IgD-negative memory B cell (primary cell): ENCODE measurements at regions not wholly inside any gene's neighbourhood (a gene's known extent, or its start where the extent isn't known, plus 50 kb on each side); places are given as distances from the start of the nearest gene placed in this dataset.
A peak's percentile ranks its signal among the peaks of the same experiment; 100 is the strongest.
"Not testable (repeated sequence)": the region's sequence is repeated elsewhere in the genome, so short reads cannot be mapped to it uniquely, and the experiment has no call there.

Experiments used
- H3K27ac Mint-ChIP-seq, 3 donors: one replicate each; pipeline ENCODE4 v1.8.0; 2020 to 2022; ENCODE audit warnings: mild to moderate bottlenecking in 3 of 3, mixed read lengths in 3 of 3, moderate library complexity in 1 of 3
- H3K27me3 Mint-ChIP-seq: one replicate; pipeline ENCODE4 v1.8.0; 2021; ENCODE audit warnings: mixed read lengths
- H3K36me3 Mint-ChIP-seq: one replicate; pipeline ENCODE4 v1.8.0; 2020; ENCODE audit warnings: mild to moderate bottlenecking, mixed read lengths
- H3K4me1 Mint-ChIP-seq, 3 donors: one replicate each; pipeline ENCODE4 v1.8.0; 2020 to 2022; ENCODE audit warnings: mixed read lengths in 3 of 3, mild to moderate bottlenecking in 1 of 3
- H3K4me3 Mint-ChIP-seq, 4 donors: one replicate each; pipeline ENCODE4 v1.8.0; 2020 to 2022; ENCODE audit warnings: mild to moderate bottlenecking in 4 of 4, mixed read lengths in 4 of 4, moderate library complexity in 3 of 4
- H3K9me3 Mint-ChIP-seq, 3 donors: one replicate each; pipeline ENCODE4 v1.8.0; 2020 to 2021; ENCODE audit warnings: mixed read lengths in 3 of 3, mild to moderate bottlenecking in 1 of 3

DNA sequence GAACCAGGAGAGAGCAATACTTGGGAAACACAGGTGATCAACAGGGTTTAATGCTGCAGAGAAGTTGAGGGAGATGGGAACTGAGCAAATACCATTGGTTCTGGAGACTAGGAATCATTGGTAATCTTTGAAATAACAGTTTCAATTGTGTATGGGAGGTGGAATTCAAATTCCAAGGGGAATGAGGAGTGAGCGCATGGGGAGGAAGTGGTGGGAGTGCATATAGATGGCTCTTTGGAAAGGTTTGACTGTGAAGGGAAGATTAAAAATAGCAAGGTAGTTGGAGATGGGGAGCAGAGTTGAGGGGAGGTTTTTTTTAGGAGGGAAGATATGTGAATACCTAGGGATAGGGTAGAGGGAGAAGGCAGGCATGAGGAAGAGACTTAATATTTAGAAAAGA is 51.1 kb upstream of the ROPN1 start:
- Mint-ChIP-seq H3K4me1 (no peaks in the 10 kb centered on the region), H3K4me3 (no peak overlapping the region), H3K9me3 (no peaks in the 10 kb centered on the region), H3K27ac (no peak overlapping the region), H3K36me3 (no peaks in the 10 kb centered on the region), H3K27me3 (peaks cover 2% of the 10 kb centered on the region)

DNA sequence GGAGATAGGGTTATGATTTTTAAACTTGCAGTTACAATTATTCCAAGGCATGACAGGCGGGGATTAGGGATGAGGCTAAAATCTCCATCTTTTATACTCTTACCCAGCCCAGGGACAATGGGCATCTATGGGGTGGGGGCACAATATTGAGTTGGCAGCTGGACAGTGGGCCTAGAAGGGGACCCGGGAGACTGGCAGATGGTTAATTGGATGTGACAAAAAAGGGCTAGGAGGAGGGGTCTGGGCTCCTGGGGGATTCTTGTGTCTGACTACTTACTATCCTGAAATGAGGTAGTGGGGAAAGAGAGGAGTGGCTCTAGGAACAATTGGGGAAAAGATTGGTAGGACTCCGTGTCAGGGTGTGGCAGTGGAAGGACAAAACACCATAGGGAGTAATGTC is 53.0 kb upstream of the ROPN1 start:
- Mint-ChIP-seq H3K4me3 (no peak overlapping the region), H3K4me1 (no peaks in the 10 kb centered on the region)

DNA sequence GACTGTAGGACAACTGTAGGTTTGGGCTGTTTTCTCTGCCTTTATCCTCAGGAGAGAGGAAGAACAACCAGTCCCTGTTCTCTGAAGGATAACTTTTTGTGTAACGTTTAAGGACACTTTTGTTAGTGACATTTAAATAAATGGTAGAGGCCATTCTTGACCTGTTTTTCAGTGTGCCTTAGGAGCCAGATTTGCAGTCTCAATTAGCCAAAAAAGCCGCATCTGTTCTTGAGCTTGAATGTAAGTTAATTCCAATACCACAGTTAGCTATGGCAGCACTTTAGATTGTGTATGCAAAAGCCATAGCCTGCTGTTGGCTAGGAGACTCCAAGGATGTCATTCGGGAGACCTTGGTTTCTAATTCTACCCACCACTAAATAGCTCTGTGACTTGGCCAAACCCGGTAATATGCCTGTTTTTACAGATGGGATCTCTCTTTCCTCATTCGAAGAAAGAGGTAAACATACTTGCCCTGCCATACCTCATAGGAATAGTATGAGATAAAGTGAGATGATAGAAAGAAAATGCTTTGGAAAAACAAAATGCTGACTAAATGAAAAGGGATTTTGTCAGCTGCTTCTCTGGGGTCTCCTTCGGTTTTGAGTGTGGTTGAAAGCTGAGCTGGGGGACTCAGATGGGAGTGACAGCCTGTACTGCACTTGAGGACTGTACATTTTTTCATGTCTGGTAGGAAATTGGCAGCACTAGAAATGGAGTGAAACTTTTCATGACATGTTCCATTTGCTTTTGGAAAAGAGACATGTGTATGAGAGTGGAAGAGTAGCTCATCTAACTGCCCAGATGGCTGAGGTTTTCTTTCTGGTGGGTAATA is 57.3 kb upstream of the ROPN1 start:
- no peaks in the 10 kb centered on the region for H3K4me1 Mint-ChIP-seq
- no peaks in the 10 kb centered on the region for H3K36me3 Mint-ChIP-seq
- no peak overlapping the region for H3K4me3 Mint-ChIP-seq
- H3K9me3 Mint-ChIP-seq: no peaks in the 10 kb centered on the region
- no peak overlapping the region for H3K27ac Mint-ChIP-seq
- H3K27me3 Mint-ChIP-seq: peaks cover 12% of the 10 kb centered on the region

More for the DNA sequence above, 53.0 kb upstream of the ROPN1 start:
- H3K27me3 Mint-ChIP-seq: peaks cover 7% of the 10 kb centered on the region
- H3K36me3 Mint-ChIP-seq: no peaks in the 10 kb centered on the region
- H3K27ac Mint-ChIP-seq: no peak overlapping the region
- no peaks in the 10 kb centered on the region for H3K9me3 Mint-ChIP-seq

DNA sequence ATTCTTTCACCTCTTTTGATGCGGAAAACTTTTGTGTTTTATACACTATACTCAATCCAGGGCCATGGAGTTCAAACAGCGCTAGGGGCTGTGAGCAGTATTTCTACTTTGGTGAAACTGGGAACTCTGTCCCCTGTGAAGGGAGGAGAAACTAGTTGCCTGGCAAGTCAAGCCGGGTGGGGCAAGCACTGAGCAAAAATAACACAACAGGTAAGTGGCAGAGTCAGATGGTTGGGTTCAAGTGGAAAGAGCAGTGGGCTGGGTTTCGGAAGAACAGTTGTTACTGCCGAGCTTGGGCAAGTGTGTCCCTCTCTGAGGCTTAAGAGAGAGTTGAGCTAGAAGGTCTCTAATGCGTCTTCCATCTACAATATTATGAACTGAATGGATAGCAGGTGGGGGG is 59.7 kb upstream of the ROPN1 start:
- Mint-ChIP-seq H3K9me3 (no peaks in the 10 kb centered on the region), H3K4me3 (no peak overlapping the region), H3K36me3 (no peaks in the 10 kb centered on the region), H3K4me1 (no peaks in the 10 kb centered on the region), H3K27ac (no peak overlapping the region), H3K27me3 (peaks cover 9% of the 10 kb centered on the region)

DNA sequence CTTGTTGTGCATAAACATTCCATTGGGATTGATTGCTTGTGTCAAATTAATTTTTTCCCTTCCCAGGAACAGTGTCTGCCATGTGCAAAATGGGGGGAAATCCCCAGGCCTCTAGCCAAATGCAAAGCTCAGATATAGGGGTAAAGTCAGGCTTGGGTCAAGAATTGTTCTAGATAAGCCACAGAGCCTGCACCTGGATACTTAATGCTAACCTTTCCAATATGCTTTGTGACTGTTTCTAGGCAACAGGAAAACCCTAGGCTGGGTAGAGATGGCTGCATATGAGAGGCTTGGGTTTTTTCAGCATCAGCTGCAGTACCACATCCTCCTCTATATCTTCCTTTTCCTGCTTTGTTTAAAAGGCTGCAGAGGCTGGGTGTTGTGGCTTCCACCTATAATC is 61.9 kb upstream of the ROPN1 start:
- Mint-ChIP-seq H3K4me3 (no peak overlapping the region), H3K27ac (no peak overlapping the region), H3K27me3 (peaks cover 15% of the 10 kb centered on the region), H3K36me3 (no peaks in the 10 kb centered on the region), H3K9me3 (peaks cover 0 to 5% (median 0%) of the 10 kb centered on the region in 3 donors), H3K4me1 (no peaks in the 10 kb centered on the region)

DNA sequence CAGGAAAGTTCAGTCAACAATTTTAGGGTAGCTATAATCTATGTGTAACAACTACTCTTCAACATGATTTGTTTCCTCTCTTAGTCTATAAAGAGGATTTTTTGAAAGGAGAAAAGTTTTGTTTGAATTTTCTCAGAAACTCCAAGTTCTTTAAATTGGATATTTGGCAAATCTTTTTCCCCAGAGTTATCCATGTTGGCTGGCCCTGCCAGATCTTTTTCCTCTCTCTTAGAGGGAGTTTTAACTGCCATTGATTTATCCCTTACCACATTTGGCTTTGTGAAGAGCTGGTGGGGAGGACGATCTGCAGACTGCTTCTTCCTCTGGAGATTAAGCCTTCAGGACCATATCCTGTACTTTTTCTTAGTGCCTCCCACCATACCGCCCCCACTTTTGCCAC is 64.9 kb upstream of the ROPN1 start:
- Mint-ChIP-seq H3K9me3 (peaks cover 0 to 5% (median 0%) of the 10 kb centered on the region in 3 donors), H3K36me3 (no peaks in the 10 kb centered on the region), H3K4me3 (no peak overlapping the region), H3K27me3 (peaks cover 5% of the 10 kb centered on the region), H3K27ac (no peak overlapping the region), H3K4me1 (no peaks in the 10 kb centered on the region)

DNA sequence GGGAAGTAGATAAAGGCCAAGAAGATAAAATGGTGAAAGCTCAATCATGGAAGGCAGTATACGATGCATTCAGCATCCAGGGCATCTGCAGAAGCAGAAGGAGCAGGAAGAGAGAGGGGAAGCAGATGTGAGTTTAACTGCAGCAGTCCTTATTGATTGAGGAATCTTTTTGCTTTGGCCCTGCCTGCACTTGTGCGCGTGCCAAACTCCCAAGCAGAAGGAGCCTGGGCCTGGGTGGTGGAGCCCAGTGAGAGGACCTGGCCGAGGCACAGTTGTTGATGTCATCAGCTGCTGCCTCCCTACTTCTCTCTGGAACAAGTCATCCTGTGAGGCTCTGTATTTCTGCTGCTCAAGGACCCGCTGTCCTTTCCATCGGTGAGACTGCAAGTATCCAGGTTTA is 65.5 kb upstream of the ROPN1 start:
- no peak overlapping the region for H3K4me3 Mint-ChIP-seq
- peaks cover 5% of the 10 kb centered on the region for H3K27me3 Mint-ChIP-seq
- no peaks in the 10 kb centered on the region for H3K4me1 Mint-ChIP-seq
- H3K9me3 Mint-ChIP-seq: peaks cover 0 to 5% (median 0%) of the 10 kb centered on the region in 3 donors
- no peak overlapping the region for H3K27ac Mint-ChIP-seq
- no peaks in the 10 kb centered on the region for H3K36me3 Mint-ChIP-seq

DNA sequence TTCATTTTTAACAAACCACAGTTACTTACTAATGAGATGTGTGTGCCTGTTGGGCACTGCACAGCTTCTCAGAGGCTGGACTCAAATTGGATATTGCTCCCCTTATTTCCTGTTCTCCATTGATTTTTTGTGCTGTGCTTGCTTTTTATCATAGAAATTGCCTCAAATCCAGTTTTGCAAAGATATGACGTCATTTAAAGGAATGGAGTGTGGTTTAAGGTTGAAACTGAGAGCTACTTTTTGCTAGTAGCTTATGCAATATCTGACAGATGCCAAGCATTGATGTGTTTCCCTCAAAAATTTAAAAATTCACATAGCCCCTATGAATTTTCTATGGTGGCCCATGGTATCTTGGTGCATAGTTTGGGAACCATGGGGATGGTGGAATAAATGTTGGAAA is 67.7 kb upstream of the ROPN1 start:
- H3K4me3 Mint-ChIP-seq: no peak overlapping the region
- H3K27ac Mint-ChIP-seq: no peak overlapping the region
- H3K36me3 Mint-ChIP-seq: no peaks in the 10 kb centered on the region

DNA sequence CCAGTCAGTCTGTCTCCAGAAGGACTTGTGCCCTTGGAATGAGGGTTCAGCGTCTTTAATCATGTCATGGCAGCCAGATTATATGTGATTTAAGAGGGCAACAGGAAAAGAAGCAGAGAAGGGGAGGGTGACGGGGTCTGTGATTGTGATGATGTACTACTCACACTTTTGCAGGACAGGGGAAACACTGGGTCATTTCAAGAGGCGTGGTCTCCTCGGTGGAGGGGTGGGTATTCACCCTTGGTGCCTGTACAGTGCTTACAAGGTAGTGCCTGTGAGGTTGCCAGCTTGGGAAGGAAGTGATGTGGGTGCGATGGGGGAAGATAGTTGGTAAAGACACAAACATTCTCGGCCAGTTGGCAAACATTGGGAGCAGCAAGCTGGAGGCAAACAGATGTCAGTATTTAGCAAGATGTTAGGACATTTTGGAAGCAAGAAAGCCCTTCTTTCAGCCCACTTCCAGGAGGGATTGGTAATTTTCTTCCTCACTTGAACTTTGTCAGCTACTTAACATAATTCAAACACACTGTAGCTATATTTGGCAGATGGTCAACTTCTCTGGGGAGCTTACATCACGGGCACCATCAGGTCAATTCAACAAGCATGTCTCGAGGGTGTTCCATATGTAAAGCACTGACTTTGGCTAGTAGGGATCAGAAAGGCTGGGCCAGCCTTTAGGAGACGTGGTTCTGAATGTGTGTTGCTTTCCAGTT is 71.4 kb upstream of the ROPN1 start:
- Mint-ChIP-seq H3K36me3 (peaks cover 2% of the 10 kb centered on the region), H3K27ac (no peak overlapping the region), H3K4me3 (no peak overlapping the region), H3K9me3 (no peaks in the 10 kb centered on the region), H3K4me1 (no peaks in the 10 kb centered on the region), H3K27me3 (peaks cover 3% of the 10 kb centered on the region)

More for the DNA sequence above, 67.7 kb upstream of the ROPN1 start:
- peaks cover 0 to 5% (median 0%) of the 10 kb centered on the region in 3 donors for H3K9me3 Mint-ChIP-seq
- peaks cover 6% of the 10 kb centered on the region for H3K27me3 Mint-ChIP-seq
- H3K4me1 Mint-ChIP-seq: no peaks in the 10 kb centered on the region

DNA sequence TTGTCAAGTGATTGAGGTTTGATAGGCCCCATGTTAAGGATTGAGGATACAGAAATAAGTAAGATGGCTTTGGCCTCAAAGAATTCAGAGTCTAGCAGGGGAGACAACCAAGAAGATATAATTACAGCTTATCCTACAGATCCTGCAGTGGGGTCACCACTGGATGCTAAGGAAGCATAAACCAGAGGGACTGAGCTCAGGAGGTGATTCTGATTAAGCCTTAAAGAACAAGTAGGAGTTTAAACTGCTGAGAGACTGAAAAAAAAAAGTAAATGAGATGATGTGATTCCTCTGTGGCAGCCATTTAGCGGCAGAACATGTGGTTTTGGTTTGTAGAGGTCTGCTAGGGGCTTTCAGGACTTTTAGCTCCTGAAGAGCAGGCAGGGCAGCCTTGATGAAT is 72.1 kb upstream of the ROPN1 start:
- Mint-ChIP-seq H3K4me3 (no peak overlapping the region), H3K4me1 (no peaks in the 10 kb centered on the region), H3K27ac (no peak overlapping the region), H3K9me3 (no peaks in the 10 kb centered on the region), H3K27me3 (peaks cover 1% of the 10 kb centered on the region), H3K36me3 (peaks cover 3% of the 10 kb centered on the region)

DNA sequence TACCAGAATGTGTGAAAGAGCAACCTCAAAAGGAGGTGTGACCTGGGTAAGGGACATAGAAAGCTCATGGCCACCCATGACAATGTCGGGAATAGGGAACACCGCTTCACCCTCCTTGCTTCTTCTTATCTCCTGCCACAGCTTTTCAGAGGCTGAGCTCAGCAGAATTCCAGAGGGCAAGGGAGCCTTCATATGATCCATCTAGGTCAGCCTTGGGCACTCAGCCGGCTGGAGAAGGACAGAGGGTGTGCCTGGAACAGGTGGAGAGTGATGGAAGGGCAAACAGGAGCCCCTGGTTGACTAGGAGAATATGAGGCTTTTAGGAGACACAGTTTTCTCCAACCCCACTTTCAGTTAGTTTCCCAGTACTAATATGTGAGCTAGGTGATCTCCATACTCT is 74.6 kb upstream of the ROPN1 start:
- not testable (repeated sequence) for H3K4me3 Mint-ChIP-seq, H3K36me3 Mint-ChIP-seq, H3K27me3 Mint-ChIP-seq, H3K4me1 Mint-ChIP-seq, H3K27ac Mint-ChIP-seq, H3K9me3 Mint-ChIP-seq

DNA sequence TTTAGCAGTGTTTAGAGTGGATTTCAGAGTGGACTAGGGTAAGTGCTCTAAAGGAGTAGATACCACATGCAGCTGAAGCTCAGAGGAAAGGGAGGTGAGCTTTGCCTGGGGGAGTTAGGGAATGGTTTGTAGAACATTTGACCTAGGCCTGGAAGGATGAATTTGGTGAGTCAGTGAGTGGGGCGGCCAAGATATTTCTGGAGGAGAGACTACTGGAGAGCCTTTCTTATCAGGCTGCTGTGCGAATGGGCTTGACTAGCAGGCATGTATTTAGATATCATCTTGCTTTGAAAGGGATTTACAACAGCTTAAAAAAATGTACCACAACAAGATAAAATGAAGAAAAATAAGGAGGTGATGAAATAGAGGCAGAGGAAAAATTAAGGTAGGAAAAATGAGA is 77.8 kb upstream of the ROPN1 start:
- not testable (repeated sequence) for H3K4me3 Mint-ChIP-seq, H3K36me3 Mint-ChIP-seq, H3K9me3 Mint-ChIP-seq, H3K4me1 Mint-ChIP-seq, H3K27me3 Mint-ChIP-seq
- H3K27ac Mint-ChIP-seq: peak overlapping the region in 1 of 3 donors; percentile 20

DNA sequence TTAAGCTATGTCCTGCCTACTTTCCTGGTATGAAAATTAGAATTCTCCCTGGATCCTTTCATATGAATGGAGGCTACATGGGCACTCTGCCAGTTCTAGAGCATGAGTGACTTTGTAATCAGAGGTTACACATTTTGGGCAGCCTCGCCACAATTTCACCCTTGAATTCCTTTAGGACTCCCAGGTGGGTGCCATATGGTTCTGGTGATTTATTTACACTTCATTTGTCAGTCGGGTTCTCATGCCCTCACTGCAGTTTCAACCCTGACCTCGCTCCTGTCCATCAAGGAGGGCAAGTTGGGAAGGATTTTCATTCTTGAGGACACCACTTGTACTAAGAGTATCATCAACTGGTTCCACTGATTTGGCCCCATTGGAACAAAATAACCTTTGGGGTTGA is 83.2 kb upstream of the ROPN1 start:
- H3K9me3 Mint-ChIP-seq: not testable (repeated sequence)

DNA sequence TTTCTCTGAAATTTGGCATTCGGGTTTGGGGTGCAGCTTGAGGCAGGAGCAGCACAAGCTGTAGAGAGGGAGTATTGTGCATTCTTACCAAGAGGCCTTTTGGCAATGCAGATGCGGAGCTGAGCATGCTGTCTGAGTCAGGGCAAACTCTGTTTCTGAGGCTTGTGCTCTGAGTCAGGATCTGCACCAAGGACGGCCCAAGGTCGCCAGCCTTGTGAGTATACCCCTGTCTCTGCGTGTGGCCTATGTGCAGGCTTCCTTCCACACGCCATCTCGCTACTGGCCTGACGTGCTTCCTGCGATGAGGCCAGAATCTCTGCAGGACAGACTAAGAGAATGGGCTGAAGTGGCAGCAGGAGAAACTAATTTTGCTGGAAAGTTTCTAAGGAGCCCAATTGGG is 83.8 kb upstream of the ROPN1 start:
- Mint-ChIP-seq H3K4me1 (no peaks in the 10 kb centered on the region), H3K27me3 (peaks cover 6% of the 10 kb centered on the region), H3K27ac (no peak overlapping the region), H3K36me3 (no peaks in the 10 kb centered on the region), H3K4me3 (no peak overlapping the region), H3K9me3 (no peaks in the 10 kb centered on the region)

More for the DNA sequence above, 83.2 kb upstream of the ROPN1 start:
- not testable (repeated sequence) for H3K36me3 Mint-ChIP-seq, H3K4me1 Mint-ChIP-seq, H3K27ac Mint-ChIP-seq, H3K4me3 Mint-ChIP-seq, H3K27me3 Mint-ChIP-seq

DNA sequence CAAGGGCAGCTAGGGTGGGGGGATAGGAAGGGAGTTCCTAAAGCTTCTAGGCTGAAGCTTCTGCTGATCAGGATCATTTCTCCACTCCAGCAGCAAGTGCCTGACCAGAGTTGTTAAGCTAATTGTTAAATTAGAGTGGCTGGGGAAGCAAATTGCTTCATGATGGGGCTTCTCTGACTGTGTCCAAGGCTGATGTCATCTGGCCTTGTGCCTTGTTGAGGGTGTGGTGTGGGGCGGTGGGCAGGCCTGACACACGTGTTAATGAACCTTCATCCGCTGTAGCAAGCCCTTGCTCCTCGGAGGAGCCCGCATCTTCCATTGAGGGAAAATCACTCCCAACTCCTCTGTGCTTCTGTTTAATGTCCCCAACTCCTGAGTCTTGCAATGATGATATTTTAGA is 84.3 kb upstream of the ROPN1 start:
- Mint-ChIP-seq H3K27me3 (peaks cover 6% of the 10 kb centered on the region), H3K27ac (no peak overlapping the region)

More for the DNA sequence above, 84.3 kb upstream of the ROPN1 start:
- H3K36me3 Mint-ChIP-seq: no peaks in the 10 kb centered on the region
- no peak overlapping the region for H3K4me3 Mint-ChIP-seq
- no peaks in the 10 kb centered on the region for H3K4me1 Mint-ChIP-seq
- H3K9me3 Mint-ChIP-seq: no peaks in the 10 kb centered on the region
